ENCODE measurements at regions not wholly inside any gene's neighbourhood (a gene's known extent, or its start where the extent isn't known, plus 50 kb on each side); places are given as distances from the start of the nearest gene placed in this dataset.

GRCh38 chr7:47093320-47094234 lies 488.3 kb downstream of the TNS3 start:
- no peak for TF ChIP-seq POLR2A (IDR thresholded peaks at IDR 0.05)
- TF ChIP-seq CTCF (IDR thresholded peaks at IDR 0.05), result no peak
- TF ChIP-seq POLR2AphosphoS5 (IDR thresholded peaks at IDR 0.05; ENCODE audit: insufficient read depth in 1 of 2, low read depth in 1 of 2), result no peak
